ENCODE measurements at regions not wholly inside any gene's neighbourhood (a gene's known extent, or its start where the extent isn't known, plus 50 kb on each side); places are given as distances from the start of the nearest gene placed in this dataset.

DNA sequence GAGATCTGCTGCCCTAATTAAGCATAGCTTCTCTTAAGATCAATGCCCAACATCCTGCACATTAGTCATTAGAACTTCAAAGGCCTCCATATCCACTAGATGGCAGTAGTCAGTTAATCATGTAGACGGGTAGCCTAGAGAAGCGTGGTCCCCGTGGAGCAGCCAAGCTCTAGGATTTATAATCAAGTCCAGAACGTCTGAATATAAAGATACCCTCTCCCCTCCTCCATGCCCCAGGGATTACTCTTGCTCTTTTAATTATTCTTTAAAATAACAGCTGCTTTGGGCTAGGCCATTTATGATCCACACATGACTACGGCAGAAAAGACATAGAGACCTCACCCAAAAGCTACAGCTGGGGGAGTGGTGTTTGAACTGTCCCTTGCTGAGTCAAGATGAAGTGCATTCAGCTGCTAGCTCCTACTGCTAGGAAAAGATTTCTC lies 327.6 kb upstream of the PLET1 start:
- intact Hi-C loops (cut with micrococcal nuclease), result loop anchor here (1.0 to 2.0 kb wide), 4 partner anchors 207 to 701 kb away; no protein-coding TSS in a partner anchor
- BruUV-seq (replicated peaks), result no TSS peak
- Histone ChIP-seq H3K79me2 (ENCODE audit: insufficient read depth, low read length) (no peaks in the 10 kb centered on the region), H3K36me3 (ENCODE audit: control insufficient read depth in 1 of 2, insufficient read depth in 2 of 2, low read length in 2 of 2) (no peaks in the 10 kb centered on the region), H3K4me2 (ENCODE audit: low read length) (no peak overlapping the region), H2AFZ (ENCODE audit: low read depth, low read length, poor library complexity, severe bottlenecking) (peak overlapping the region; percentile 93), H3K27ac (ENCODE audit: low read depth, low read length) (no peak overlapping the region), H3K27me3 (ENCODE audit: insufficient read depth, low read length) (0 out of 2 replicates have a peak, but pooled peaks cover 4% of the 10 kb centered on the region), H3K4me1 (ENCODE audit: control insufficient read depth in 1 of 2, insufficient read depth in 2 of 2, low read length in 2 of 2) (no peaks in the 10 kb centered on the region), H3K9ac (ENCODE audit: low read length) (no peak overlapping the region), H3K9me2 (ENCODE audit: insufficient read depth) (no peaks in the 10 kb centered on the region), H4K20me1 (ENCODE audit: insufficient read depth) (no peaks in the 10 kb centered on the region), H3K4me3 (replicated peaks in 1 of 2; ENCODE audit: low read depth in 1 of 2, low read length in 2 of 2) (no peak overlapping the region), H3K9me3 (ENCODE audit: control insufficient read depth in 1 of 2, insufficient read depth in 1 of 2, low read depth in 1 of 2, low read length in 2 of 2) (no peaks in the 10 kb centered on the region)
- peak; percentile 83 for DNase-seq (ENCODE audit: low read depth, low spot score)
- RAD21 ChIA-PET (ENCODE audit: low non-redundant PET in 1 of 2, low total read pairs in 2 of 2, uncharacterized antibody in 2 of 2, unreplicated experiment in 2 of 2), result interaction anchor here (0.7 to 1.6 kb wide), 7 partner anchors 202 to 701 kb away, joined by 3 to 11 read pairs (median 6); no protein-coding TSS in a partner anchor
- POLR2A ChIA-PET, result interaction anchor here (0.8 kb wide), 1 partner anchor 207 kb away, joined by 3 read pairs; no protein-coding TSS in a partner anchor
- no peak for TF ChIP-seq POLR2A (IDR thresholded peaks at IDR 0.05; ENCODE audit: borderline replicate concordance, extremely low read depth, insufficient read depth, insufficient read length)
- TF ChIP-seq RAD21 (IDR thresholded peaks at IDR 0.05; ENCODE audit: low read depth), result peak; percentile 93
- TF ChIP-seq, protein P1, sequence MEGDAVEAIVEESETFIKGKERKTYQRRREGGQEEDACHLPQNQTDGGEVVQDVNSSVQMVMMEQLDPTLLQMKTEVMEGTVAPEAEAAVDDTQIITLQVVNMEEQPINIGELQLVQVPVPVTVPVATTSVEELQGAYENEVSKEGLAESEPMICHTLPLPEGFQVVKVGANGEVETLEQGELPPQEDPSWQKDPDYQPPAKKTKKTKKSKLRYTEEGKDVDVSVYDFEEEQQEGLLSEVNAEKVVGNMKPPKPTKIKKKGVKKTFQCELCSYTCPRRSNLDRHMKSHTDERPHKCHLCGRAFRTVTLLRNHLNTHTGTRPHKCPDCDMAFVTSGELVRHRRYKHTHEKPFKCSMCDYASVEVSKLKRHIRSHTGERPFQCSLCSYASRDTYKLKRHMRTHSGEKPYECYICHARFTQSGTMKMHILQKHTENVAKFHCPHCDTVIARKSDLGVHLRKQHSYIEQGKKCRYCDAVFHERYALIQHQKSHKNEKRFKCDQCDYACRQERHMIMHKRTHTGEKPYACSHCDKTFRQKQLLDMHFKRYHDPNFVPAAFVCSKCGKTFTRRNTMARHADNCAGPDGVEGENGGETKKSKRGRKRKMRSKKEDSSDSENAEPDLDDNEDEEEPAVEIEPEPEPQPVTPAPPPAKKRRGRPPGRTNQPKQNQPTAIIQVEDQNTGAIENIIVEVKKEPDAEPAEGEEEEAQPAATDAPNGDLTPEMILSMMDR (IDR thresholded peaks at IDR 0.05 in 2 of 3, conservative IDR thresholded peaks at IDR 0.05 in 1 of 3; ENCODE audit: borderline replicate concordance in 1 of 3, insufficient read depth in 1 of 3, low read depth in 2 of 3, low read length in 2 of 3), result peak; percentile 64 to 85 (median 81)
- TF ChIP-seq TCF7L2 (IDR thresholded peaks at IDR 0.05; ENCODE audit: borderline replicate concordance, extremely low read depth, insufficient read depth, insufficient read length), result peak; percentile 31
- TF ChIP-seq, protein P2, sequence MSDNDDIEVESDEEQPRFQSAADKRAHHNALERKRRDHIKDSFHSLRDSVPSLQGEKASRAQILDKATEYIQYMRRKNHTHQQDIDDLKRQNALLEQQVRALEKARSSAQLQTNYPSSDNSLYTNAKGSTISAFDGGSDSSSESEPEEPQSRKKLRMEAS (IDR thresholded peaks at IDR 0.05), result no peak
- CTCF ChIA-PET, result interaction anchor here (0.6 to 3.0 kb wide), 33 partner anchors 9 to 701 kb away, joined by 3 to 70 read pairs (median 3); no protein-coding TSS in a partner anchor
- ATAC-seq, result peak; percentile 94

- no peak for DNase-seq (ENCODE audit: low read depth, low spot score)
- intact Hi-C loops (cut with micrococcal nuclease), result loop anchor here (2.0 kb wide), 1 partner anchor 298 kb away; no protein-coding TSS in a partner anchor
- no peaks in the 10 kb centered on the region for H3K79me2 ChIP-seq (ENCODE audit: insufficient read depth, low read length)
- no peak overlapping the region for H2AFZ ChIP-seq (ENCODE audit: low read depth, low read length, poor library complexity, severe bottlenecking)
- H4K20me1 ChIP-seq (ENCODE audit: insufficient read depth), result no peaks in the 10 kb centered on the region
- no peaks in the 10 kb centered on the region for H3K4me1 ChIP-seq (ENCODE audit: control insufficient read depth in 1 of 2, insufficient read depth in 2 of 2, low read length in 2 of 2)
- H3K27ac ChIP-seq (ENCODE audit: low read depth, low read length), result no peak overlapping the region
- no TSS peak for BruUV-seq (replicated peaks)
- no peaks in the 10 kb centered on the region for H3K36me3 ChIP-seq (ENCODE audit: control insufficient read depth in 1 of 2, insufficient read depth in 2 of 2, low read length in 2 of 2)
- H3K9ac ChIP-seq (ENCODE audit: low read length), result no peak overlapping the region
- no peak overlapping the region for H3K4me2 ChIP-seq (ENCODE audit: low read length)
- ATAC-seq, result no peak
- CTCF ChIA-PET, result interaction anchor here (0.6 to 3.0 kb wide), 11 partner anchors 10 to 700 kb away, joined by 3 to 70 read pairs (median 7); no protein-coding TSS in a partner anchor
- RAD21 ChIA-PET (ENCODE audit: low non-redundant PET in 1 of 2, low total read pairs in 2 of 2, uncharacterized antibody in 2 of 2, unreplicated experiment in 2 of 2), result interaction anchor here in 1 of 2 experiments (0.8 to 1.6 kb wide), 2 partner anchors 143 to 700 kb away, joined by 3 to 10 read pairs; no protein-coding TSS in a partner anchor
- H3K4me3 ChIP-seq (replicated peaks in 1 of 2; ENCODE audit: low read depth in 1 of 2, low read length in 2 of 2), result no peak overlapping the region
- POLR2A ChIA-PET, result no interaction called here
- H3K9me3 ChIP-seq (ENCODE audit: control insufficient read depth in 1 of 2, insufficient read depth in 1 of 2, low read depth in 1 of 2, low read length in 2 of 2), result no peaks in the 10 kb centered on the region
- H3K9me2 ChIP-seq (ENCODE audit: insufficient read depth), result no peaks in the 10 kb centered on the region
- 0 out of 2 replicates have a peak, but pooled peaks cover 4% of the 10 kb centered on the region for H3K27me3 ChIP-seq (ENCODE audit: insufficient read depth, low read length)
- TF ChIP-seq SRF (IDR thresholded peaks at IDR 0.05; ENCODE audit: low read depth), result no peak
- TF ChIP-seq FOSL1 (IDR thresholded peaks at IDR 0.05; ENCODE audit: low read depth), result no peak
- no peak for TF ChIP-seq CBX3 (IDR thresholded peaks at IDR 0.05; ENCODE audit: low read depth)
- TF ChIP-seq EZH2 (IDR thresholded peaks at IDR 0.05), result no peak
- TF ChIP-seq YY1 (IDR thresholded peaks at IDR 0.05; ENCODE audit: extremely low read depth, insufficient replicate concordance, low read depth, low read length), result no peak
- no peak for TF ChIP-seq POLR2A (IDR thresholded peaks at IDR 0.05; ENCODE audit: borderline replicate concordance, extremely low read depth, insufficient read depth, insufficient read length)
- no peak for TF ChIP-seq ELF1 (IDR thresholded peaks at IDR 0.05; ENCODE audit: borderline replicate concordance, low read depth)
- no peak for TF ChIP-seq EGR1 (IDR thresholded peaks at IDR 0.05; ENCODE audit: low read depth)
- TF ChIP-seq JUND (IDR thresholded peaks at IDR 0.05), result no peak
- TF ChIP-seq ZNF274 (IDR thresholded peaks at IDR 0.05; ENCODE audit: low read depth, low read length), result no peak
- no peak for TF ChIP-seq CEBPB (IDR thresholded peaks at IDR 0.05; ENCODE audit: low read depth)
- TF ChIP-seq, protein P3, sequence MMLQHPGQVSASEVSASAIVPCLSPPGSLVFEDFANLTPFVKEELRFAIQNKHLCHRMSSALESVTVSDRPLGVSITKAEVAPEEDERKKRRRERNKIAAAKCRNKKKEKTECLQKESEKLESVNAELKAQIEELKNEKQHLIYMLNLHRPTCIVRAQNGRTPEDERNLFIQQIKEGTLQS (IDR thresholded peaks at IDR 0.05), result no peak
- TF ChIP-seq SP1 (IDR thresholded peaks at IDR 0.05; ENCODE audit: low read depth), result no peak
- TF ChIP-seq TCF7L2 (IDR thresholded peaks at IDR 0.05; ENCODE audit: borderline replicate concordance, extremely low read depth, insufficient read depth, insufficient read length), result no peak
- no peak for TF ChIP-seq RAD21 (IDR thresholded peaks at IDR 0.05; ENCODE audit: low read depth)
Measured at GRCh38 chr11:112589155-112589554, 328.5 kb upstream of the PLET1 start.

All from HCT116 (cell line).